H1 (cell line): ENCODE measurements at regions not wholly inside any gene's neighbourhood (a gene's known extent, or its start where the extent isn't known, plus 50 kb on each side); places are given as distances from the start of the nearest gene placed in this dataset.

Experiments used
- GABPA ChIP-seq: IDR thresholded peaks from 2 replicates; pipeline ENCODE4 v1.6.1; 2011; ENCODE audit warnings: mild to moderate bottlenecking, low read length, moderate library complexity, borderline replicate concordance; ENCODE audit not compliant: insufficient read depth
- PHF8 ChIP-seq: fragments of 200-600 bp; sonication (generic); conservative IDR thresholded peaks from 2 replicates; pipeline ENCODE4 v1.7.1; 2012; ENCODE audit warnings: low read depth, mild to moderate bottlenecking, inconsistent platforms, low read length, moderate library complexity
- POU5F1 ChIP-seq: IDR thresholded peaks from 2 replicates; pipeline ENCODE4 v1.6.1; 2011; ENCODE audit warnings: low read depth, mild to moderate bottlenecking, low read length, moderate library complexity
- RXRA ChIP-seq: IDR thresholded peaks from 2 replicates; pipeline ENCODE4 v1.6.1; 2011; ENCODE audit warnings: low read depth, mild to moderate bottlenecking, low read length, moderate library complexity; ENCODE audit not compliant: insufficient read depth

DNA sequence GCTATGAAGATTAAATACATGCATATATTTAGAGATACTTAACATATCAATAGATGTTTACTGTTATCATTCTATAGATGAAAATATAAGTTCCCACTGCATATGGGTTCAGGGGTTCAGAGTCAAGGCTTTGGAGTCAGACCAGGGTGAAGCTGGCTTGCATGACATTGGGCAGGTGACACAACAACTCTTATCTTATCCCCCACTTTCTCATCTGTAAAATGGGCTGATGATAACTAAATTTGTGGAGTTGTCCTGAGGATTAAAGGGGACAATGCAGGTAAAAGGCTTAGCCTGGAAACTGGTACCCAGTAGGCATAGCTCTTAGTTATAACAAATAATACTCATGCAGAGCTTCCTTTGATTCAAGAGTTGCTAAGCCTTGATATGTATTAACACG lies 72.6 kb upstream of the BRINP1 start (continued):
- TF ChIP-seq GABPA (no peak), POU5F1 (no peak), PHF8 (no peak), RXRA (no peak)
